PC-3 (cell line): ENCODE measurements at regions not wholly inside any gene's neighbourhood (a gene's known extent, or its start where the extent isn't known, plus 50 kb on each side); places are given as distances from the start of the nearest gene placed in this dataset.

Source experiments
- ATAC-seq: fragments of 200-7000 bp; cut with Tn5 transposase; 2 replicates; pipeline ENCODE4 v1.9.1; 2020; ENCODE audit warnings: mild to moderate bottlenecking, moderate library complexity
- BruUV-seq: library from RNA; stranded (reverse); fragments of 400-500 nt; replicated peaks from 2 replicates; lab custom pipeline; 2021; lab: Mats Ljungman, UMichigan
- CTCF ChIA-PET: fragments of 300-600 bp; sonication (Branson Sonifier 250); formaldehyde crosslinking; loops from one replicate; lab custom pipeline; 2022; ENCODE audit warnings: antibody characterized with exemption; lab: Charles Lee
- POLR2A ChIA-PET: fragments of 300-600 bp; sonication (Branson Sonifier 250); formaldehyde crosslinking; loops from one replicate; lab custom pipeline; 2022; ENCODE audit warnings: antibody characterized with exemption; ENCODE audit not compliant: unreplicated experiment; lab: Charles Lee
- DNase-seq: peaks from one replicate; pipeline ENCODE4 v3.0.0-alpha.2; 2015
- H2AFZ ChIP-seq: fragments of 300-600 bp; sonication (generic); 2 replicates; pipeline ENCODE4 v1.6.0; 2016; ENCODE audit warnings: antibody characterized with exemption, low read length
- H3F3A ChIP-seq: fragments of 300-600 bp; sonication (generic); one replicate; pipeline ENCODE4 v1.6.0; 2017; ENCODE audit warnings: antibody characterized with exemption, low read length, control low read depth, mild to moderate bottlenecking; ENCODE audit not compliant: unreplicated experiment
- H3K27ac ChIP-seq: fragments of 300-600 bp; sonication (generic); 2 replicates; pipeline ENCODE4 v1.5.1; 2016; ENCODE audit warnings: mild to moderate bottlenecking, low read length
- H3K27me3 ChIP-seq: fragments of 300-600 bp; sonication (generic); 2 replicates; pipeline ENCODE4 v1.6.1; 2016; ENCODE audit warnings: low read length, mixed read lengths
- H3K36me3 ChIP-seq: fragments of 300-600 bp; sonication (generic); 2 replicates; pipeline ENCODE4 v1.6.1; 2016; ENCODE audit warnings: low read depth, mixed run types, low read length, mixed read lengths
- H3K4me1 ChIP-seq: fragments of 300-600 bp; sonication (generic); 2 replicates; pipeline ENCODE4 v1.5.1; 2016; ENCODE audit warnings: low read length; ENCODE audit not compliant: insufficient read depth
- H3K4me2 ChIP-seq: fragments of 300-600 bp; sonication (generic); 2 replicates; pipeline ENCODE4 v1.6.0; 2016; ENCODE audit warnings: low read length
- H3K4me3 ChIP-seq: fragments of 300-600 bp; sonication (generic); 2 replicates; pipeline ENCODE4 v1.5.1; 2016; ENCODE audit warnings: mild to moderate bottlenecking, low read length, mixed read lengths
- H3K79me2 ChIP-seq: fragments of 300-600 bp; sonication (generic); 2 replicates; pipeline ENCODE4 v1.6.1; 2017; ENCODE audit warnings: low read length, mixed read lengths
- H3K9ac ChIP-seq: fragments of 300-600 bp; sonication (generic); 2 replicates; pipeline ENCODE4 v1.6.0; 2016; ENCODE audit warnings: mild to moderate bottlenecking, low read length
- H3K9me2 ChIP-seq: fragments of 300-600 bp; sonication (generic); replicated peaks from 2 replicates; pipeline ENCODE4 v1.6.1; 2016; ENCODE audit warnings: mixed run types, low read length, mixed read lengths
- H3K9me3 ChIP-seq: fragments of 300-600 bp; sonication (generic); 2 replicates; pipeline ENCODE4 v1.6.1; 2016; ENCODE audit warnings: low read length, mixed read lengths
- H4K20me1 ChIP-seq: fragments of 300-600 bp; sonication (generic); 2 replicates; pipeline ENCODE4 v1.6.1; 2016; ENCODE audit warnings: low read length, mixed read lengths
- CTCF ChIP-seq: fragments of 300-600 bp; sonication (generic); conservative IDR thresholded peaks from 2 replicates; pipeline ENCODE4 v1.5.1; 2017; ENCODE audit warnings: antibody characterized with exemption, low read depth, mild to moderate bottlenecking, low read length
- EZH2 ChIP-seq: fragments of 300-600 bp; sonication (generic); IDR thresholded peaks from one replicate; pipeline ENCODE4 v1.6.1; 2017; ENCODE audit warnings: antibody characterized with exemption, mild to moderate bottlenecking, low read length; ENCODE audit not compliant: unreplicated experiment
- EZH2phosphoT487 ChIP-seq: fragments of 300-600 bp; sonication (generic); IDR thresholded peaks from 2 replicates; pipeline ENCODE4 v1.6.1; 2018; ENCODE audit warnings: mild to moderate bottlenecking, antibody characterized with exemption, low read length, borderline replicate concordance
- intact Hi-C: fragments of 100-400 bp; cut with micrococcal nuclease; formaldehyde crosslinking; loops from 2 replicates; pipeline ENCODE4 v1.9.0; 2023

- Histone ChIP-seq H3K79me2 (no peaks in the 10 kb centered on the region), H3K4me1 (no peaks in the 10 kb centered on the region), H3K4me2 (no peak overlapping the region), H3K4me3 (no peak overlapping the region), H3F3A (no peaks in the 10 kb centered on the region), H3K36me3 (no peaks in the 10 kb centered on the region), H4K20me1 (no peaks in the 10 kb centered on the region), H3K9ac (no peak overlapping the region), H3K9me2 (no peaks in the 10 kb centered on the region), H3K27ac (no peak overlapping the region), H3K27me3 (peaks cover 3% of the 10 kb centered on the region; the same call in 1 of the 2 replicates), H3K9me3 (no peaks in the 10 kb centered on the region), H2AFZ (no peak overlapping the region)
- intact Hi-C loops, result no loop called here
- no peak for ATAC-seq
- ChIA-PET POLR2A (no interaction called here), CTCF (no interaction called here)
- TF ChIP-seq EZH2 (no peak), EZH2phosphoT487 (no peak), CTCF (no peak)
- DNase-seq, result no peak
- no TSS peak for BruUV-seq
Observed at GRCh38 chr1:30280572-30280971, 442.8 kb downstream of the MATN1 start.

GRCh38 chr1:30277911-30278310, 445.5 kb downstream of the MATN1 start:
- Histone ChIP-seq H3K79me2 (no peaks in the 10 kb centered on the region), H4K20me1 (no peaks in the 10 kb centered on the region), H2AFZ (no peak overlapping the region), H3K4me3 (no peak overlapping the region), H3K27me3 (peaks cover 3% of the 10 kb centered on the region; the same call in 1 of the 2 replicates), H3K4me1 (no peaks in the 10 kb centered on the region), H3K36me3 (no peaks in the 10 kb centered on the region), H3K9ac (no peak overlapping the region), H3K9me2 (no peaks in the 10 kb centered on the region), H3K27ac (no peak overlapping the region), H3K9me3 (no peaks in the 10 kb centered on the region), H3K4me2 (no peak overlapping the region), H3F3A (no peaks in the 10 kb centered on the region)
- ChIA-PET POLR2A (no interaction called here), CTCF (no interaction called here)
- TF ChIP-seq EZH2, result no peak
- no peak for TF ChIP-seq CTCF
- TF ChIP-seq EZH2phosphoT487, result no peak
- ATAC-seq (no peak), DNase-seq (no peak)
- BruUV-seq, result no TSS peak
- intact Hi-C loops, result no loop called here

GRCh38 chr1:30277415-30277814, 446.0 kb downstream of the MATN1 start:
- Histone ChIP-seq H3K9ac (no peak overlapping the region), H3K36me3 (no peaks in the 10 kb centered on the region), H3K9me3 (no peaks in the 10 kb centered on the region), H3K27ac (no peak overlapping the region), H3K4me2 (no peak overlapping the region), H3K27me3 (peaks cover 3% of the 10 kb centered on the region; the same call in 1 of the 2 replicates), H4K20me1 (no peaks in the 10 kb centered on the region), H2AFZ (no peak overlapping the region), H3K79me2 (no peaks in the 10 kb centered on the region), H3K4me1 (no peaks in the 10 kb centered on the region), H3F3A (no peaks in the 10 kb centered on the region), H3K4me3 (no peak overlapping the region), H3K9me2 (no peaks in the 10 kb centered on the region)
- no peak for ATAC-seq
- intact Hi-C loops, result no loop called here
- no TSS peak for BruUV-seq
- DNase-seq, result no peak
- TF ChIP-seq EZH2 (no peak), CTCF (no peak), EZH2phosphoT487 (no peak)
- CTCF ChIA-PET, result no interaction called here
- POLR2A ChIA-PET, result no interaction called here
